Putamen (tissue), 1 donor: ENCODE measurements at regions not wholly inside any gene's neighbourhood (a gene's known extent, or its start where the extent isn't known, plus 50 kb on each side); places are given as distances from the start of the nearest gene placed in this dataset.

Experiments used
- DNase-seq: peaks from one replicate; pipeline ENCODE4 v3.0.0-alpha.2; 2016; ENCODE audit warnings: low spot score

DNA sequence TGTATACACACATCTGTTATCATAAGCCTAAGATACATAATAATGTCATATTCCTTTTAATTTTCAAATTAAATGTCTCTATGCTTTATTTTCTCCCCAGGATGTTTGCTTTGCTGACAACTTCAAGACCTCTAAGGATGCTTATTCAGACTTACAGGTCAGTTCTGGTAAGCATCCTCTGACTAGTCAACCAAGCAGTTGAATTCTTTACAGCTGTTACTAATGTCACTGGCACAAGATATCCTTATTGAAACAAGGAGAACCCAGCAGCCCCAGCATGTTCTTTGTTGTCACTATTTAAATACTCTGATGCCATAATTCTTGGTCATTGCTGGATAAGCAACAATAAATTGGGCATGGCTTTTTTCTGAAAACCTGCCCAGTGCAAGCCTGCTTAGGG lies 232.3 kb upstream of the PMFBP1 start:
- no peak for DNase-seq

DNA sequence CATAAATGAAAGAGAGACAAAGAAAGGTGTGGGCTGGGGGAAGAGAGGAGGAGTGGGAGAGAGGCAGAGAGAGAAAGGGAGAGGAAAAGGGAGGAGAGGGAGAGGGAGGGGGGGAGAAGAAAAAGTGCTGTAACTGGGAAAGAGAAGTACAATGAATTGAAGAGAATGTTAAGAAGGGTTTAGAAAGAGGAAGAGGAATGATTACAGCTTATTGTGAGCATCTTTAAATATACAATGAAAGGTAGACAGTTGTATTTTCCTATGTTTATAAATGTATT lies 229.1 kb upstream of the PMFBP1 start:
- DNase-seq: no peak

GRCh38 chr16:72400257-72401083 lies 228.5 kb upstream of the PMFBP1 start:
- peak; percentile 70 for DNase-seq

- DNase-seq: no peak
Measured at GRCh38 chr16:72399811-72400210, 227.9 kb upstream of the PMFBP1 start.

- DNase-seq: no peak
Measured at GRCh38 chr16:72397876-72398275, 225.9 kb upstream of the PMFBP1 start.

DNA sequence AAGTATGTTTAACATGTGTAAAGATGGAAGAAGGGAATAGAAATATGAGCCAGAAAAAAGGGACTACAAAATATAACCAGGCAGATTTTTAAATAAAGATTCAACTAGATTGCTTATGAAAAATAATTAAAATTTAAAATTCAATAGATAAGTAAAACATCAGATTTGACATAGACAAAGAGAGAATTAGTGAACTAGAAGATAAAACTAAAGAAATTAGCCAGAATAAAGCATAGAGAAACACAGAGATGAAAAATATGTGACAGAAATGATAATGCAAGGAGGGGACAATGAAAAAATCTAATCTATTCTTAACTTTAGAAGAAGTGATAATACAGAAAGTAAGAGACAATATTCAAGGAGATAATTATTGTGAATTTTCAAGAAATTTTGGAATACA lies 222.6 kb upstream of the PMFBP1 start:
- no peak for DNase-seq

- no peak for DNase-seq
Measured at GRCh38 chr16:72389791-72390190, 217.8 kb upstream of the PMFBP1 start.

GRCh38 chr16:72388007-72388406 lies 216.1 kb upstream of the PMFBP1 start:
- no peak for DNase-seq

DNA sequence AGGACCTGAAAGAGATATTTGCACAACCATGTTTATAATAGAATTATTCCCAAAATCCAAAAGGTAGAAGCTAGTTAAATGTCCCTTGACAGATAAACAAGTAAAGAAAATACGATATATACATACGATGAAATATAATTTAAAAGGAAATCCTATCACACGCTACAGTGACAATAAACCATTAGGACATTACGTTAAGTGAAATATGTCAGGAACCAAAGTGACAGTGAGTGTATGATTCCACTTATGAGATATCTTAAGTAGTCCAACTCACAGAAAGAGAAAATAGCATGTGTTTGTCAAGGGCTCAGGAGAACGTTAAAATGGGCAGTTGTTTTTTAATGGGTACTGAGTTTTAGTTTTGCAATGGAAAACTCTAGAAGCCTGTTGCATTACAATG lies 212.7 kb upstream of the PMFBP1 start:
- DNase-seq: no peak

GRCh38 chr16:72380283-72380682 lies 208.3 kb upstream of the PMFBP1 start:
- DNase-seq: no peak

DNA sequence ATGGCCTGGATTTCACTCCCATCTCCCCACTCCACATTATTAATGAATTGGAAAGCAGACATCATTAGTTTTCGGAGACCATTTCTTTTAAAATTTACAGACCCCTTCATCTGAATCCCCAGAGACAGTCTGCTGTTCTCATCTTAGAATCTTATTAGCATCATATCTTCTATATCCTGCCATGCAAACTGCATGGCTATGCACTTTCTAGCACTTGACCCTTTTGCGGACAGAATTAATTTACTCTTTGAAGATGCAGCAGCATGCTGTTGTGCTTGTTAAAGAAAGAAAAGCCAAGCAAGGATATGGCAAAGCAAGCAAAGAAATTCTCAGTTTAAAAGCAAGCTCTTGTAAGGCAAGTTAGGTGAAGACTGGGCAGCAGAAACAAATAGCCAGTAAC lies 201.2 kb upstream of the PMFBP1 start:
- no peak for DNase-seq

GRCh38 chr16:72372087-72373045 lies 200.4 kb upstream of the PMFBP1 start:
- no peak for DNase-seq

DNA sequence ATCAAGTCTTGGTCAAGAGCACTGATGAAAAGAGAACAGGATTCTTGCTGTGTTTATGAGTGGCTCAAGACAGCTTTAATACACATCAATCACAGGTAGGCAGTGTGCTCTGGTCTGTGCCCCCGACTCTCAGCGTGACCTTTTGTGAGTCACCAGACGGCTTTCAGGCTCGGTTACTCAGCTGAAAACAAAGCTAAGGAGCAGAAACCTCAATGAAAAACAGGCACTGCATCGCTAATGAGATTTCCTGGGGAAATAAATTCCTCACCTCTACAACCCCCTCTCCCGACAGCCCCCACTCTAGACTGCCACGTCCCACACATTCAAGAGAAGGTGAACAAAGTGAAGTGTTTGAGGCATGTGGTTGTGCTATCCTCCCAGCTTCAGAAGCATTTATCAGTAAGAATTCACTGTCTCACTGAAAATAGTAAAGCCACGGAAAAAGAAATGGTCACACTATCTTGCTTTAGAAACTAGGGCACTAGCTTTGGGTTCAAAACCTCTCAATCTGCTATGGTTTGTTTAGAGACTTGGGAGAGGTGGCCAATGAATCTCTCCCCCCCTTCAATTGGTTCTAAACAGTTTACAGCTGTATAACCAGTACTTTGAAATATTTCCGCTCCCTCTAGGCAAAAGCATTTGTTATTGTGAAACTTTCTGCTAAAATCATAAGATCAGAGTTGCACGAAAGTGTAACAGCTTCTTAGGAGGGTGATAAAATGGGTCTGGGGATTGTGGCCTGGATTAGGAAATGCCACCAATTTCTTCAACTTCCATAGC lies 199.5 kb upstream of the PMFBP1 start:
- DNase-seq: no peak

DNA sequence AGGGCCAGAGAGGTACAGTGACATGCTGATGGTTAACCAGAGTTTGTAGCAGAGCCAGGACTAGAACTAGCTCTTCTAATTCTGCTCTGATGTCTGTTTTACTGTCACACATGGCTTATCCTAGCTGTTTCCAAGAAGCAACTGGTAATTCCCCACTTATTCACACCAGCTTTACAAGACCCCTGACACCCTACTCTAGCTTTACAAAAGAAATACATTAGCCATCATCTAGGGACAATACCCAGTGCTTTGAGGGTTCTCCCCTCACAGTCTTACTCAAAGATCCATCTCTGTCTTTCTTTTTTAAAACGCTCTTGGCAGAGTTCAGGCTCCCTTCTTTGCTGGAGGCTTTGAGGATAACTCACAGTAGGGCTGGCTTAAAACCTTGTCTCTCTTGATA lies 197.3 kb upstream of the PMFBP1 start:
- DNase-seq: no peak

DNA sequence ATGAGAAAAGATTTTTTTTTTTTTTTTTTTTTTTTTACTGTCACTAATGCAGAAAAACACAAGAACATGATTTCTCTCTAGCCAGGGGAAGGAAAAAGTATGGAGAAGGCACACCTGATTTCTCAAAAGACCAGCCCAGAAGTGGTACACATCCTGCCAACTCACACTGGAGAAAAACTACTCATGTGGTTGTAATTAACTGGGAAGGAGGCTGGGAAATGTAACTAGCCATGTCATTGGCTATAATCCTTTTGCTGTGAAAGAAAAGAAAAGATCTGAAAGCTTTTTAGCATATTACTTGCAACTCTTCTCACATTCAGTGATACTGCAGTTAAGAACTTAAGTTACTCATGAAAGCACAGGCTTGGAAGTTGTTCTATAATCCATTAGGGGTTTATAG lies 195.9 kb upstream of the PMFBP1 start:
- no peak for DNase-seq

- DNase-seq: no peak
Measured at GRCh38 chr16:72362973-72363372, 191.0 kb upstream of the PMFBP1 start.

DNA sequence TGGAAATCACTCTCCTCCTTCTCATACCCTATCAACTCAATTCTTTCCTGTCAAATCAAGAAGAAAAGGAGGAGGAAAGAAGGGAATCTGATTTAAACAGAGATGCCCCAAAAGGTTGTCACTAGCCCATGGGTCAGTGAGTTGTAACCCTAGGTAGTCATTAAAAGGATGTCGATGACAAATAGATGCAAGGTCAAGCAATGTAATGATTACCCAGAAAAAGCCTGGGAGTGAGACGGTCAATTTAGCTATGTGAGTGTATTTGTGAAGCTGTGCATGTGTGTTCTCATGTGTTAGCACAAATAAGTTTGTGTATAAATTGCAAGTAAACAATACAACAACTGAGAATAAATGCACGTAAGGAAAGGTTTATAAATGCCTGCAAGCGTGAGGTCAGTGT lies 190.5 kb upstream of the PMFBP1 start:
- no peak for DNase-seq

DNA sequence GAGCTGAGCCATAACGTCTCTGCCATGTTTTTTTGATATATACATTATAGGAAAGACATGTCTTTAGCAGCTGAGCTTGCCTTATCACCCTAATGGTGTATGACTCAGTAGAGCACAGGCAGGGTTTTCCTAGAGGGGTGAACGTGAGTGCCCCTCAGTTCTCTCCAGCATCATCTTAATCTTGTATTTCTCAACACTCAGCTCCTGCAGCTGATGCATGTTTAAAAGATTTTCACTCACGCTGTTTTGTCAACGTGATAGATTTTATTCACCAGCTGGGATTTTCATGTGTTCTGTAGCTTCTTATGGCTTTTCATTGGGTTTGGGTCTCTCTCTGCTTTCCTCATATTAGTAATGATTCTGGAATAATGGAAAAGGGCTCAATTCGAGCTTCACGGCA lies 186.0 kb upstream of the PMFBP1 start:
- DNase-seq: no peak

GRCh38 chr16:72355561-72355960 lies 183.6 kb upstream of the PMFBP1 start:
- no peak for DNase-seq

DNA sequence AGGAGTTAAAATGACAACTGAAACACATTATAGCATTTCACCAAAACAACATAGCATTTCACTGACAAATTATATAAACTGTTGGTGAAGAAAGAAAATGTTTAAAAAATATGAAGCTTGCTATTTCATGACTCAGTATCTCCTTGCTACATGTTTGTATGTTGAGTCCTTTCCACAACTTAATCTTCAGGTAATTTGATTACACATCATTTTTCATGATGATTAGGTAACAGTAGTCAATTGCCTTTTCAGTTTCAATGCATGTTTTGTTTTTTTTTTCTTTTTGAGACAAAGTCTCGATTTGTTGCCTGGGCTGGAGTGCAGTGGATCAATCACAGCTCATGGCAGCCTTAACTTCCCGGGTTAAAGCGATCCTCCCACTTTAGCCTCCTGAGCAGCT lies 177.8 kb upstream of the PMFBP1 start:
- DNase-seq: no peak

- no peak for DNase-seq
Measured at GRCh38 chr16:72332926-72333325, 161.0 kb upstream of the PMFBP1 start.

DNA sequence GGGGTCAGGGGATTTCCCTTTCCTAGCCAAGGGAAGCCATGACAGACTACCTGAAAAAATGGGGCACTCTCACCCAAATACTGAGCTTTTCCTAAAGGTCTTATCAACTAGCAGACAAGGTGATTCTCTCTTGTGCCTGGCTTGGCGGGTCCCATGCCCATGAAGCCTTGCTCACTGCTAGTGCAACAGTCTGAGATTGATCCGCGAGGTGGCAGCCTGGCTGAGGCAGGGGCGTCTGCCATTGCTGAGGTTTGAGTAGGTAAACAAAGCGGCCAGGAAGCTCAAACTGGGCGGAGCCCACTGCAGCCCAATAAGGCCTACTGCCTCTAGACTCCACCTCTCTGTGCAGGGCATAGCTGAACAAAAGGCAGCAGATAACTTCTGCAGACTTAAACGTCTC lies 152.6 kb upstream of the PMFBP1 start:
- DNase-seq: no peak

DNA sequence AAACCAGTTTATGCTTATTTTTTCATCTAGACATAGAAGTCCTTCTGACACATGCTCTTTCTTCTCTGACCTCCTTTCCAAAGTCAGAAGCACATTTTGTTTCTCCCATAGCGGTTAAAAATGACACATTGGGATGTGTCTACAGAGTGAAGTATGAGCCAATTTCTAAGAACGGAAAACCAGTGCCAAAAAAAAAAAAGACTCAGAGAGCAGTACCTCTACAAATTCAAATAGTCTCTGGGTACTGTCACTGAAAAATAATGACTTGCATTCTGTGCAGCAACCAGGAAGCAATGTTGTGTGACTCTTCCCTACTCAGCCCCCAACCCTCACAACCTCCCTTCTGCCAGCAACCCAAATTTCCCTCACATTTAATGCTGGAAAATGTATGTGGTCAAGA lies 145.5 kb upstream of the PMFBP1 start:
- no peak for DNase-seq
